Lower leg skin (tissue), 4 donors: ENCODE measurements at regions not wholly inside any gene's neighbourhood (a gene's known extent, or its start where the extent isn't known, plus 50 kb on each side); places are given as distances from the start of the nearest gene placed in this dataset.
"Not testable (repeated sequence)": the region's sequence is repeated elsewhere in the genome, so short reads cannot be mapped to it uniquely, and the experiment has no call there.

Experiments used
- DNase-seq, 2 donors: peaks; one replicate each; pipeline ENCODE4 v3.0.0-alpha.2; 2019; ENCODE audit warnings: low spot score in 2 of 2
- H3K4me3 ChIP-seq: fragments of 200-600 bp; sonication (generic); 2 replicates; pipeline ENCODE4 v1.5.1; 2017; ENCODE audit warnings: mild to moderate bottlenecking, low read depth; ENCODE audit not compliant: poor library complexity, severe bottlenecking
- CTCF ChIP-seq, 3 donors: fragments of 450-650 bp; IDR thresholded peaks; one replicate each; pipeline ENCODE4 v1.5.1; 2016; ENCODE audit warnings: antibody characterized with exemption in 3 of 3, mild to moderate bottlenecking in 3 of 3, moderate library complexity in 2 of 3
- POLR2A ChIP-seq, 2 donors: fragments of 450-650 bp; IDR thresholded peaks; one replicate each; pipeline ENCODE4 v1.6.1; 2016 to 2017; ENCODE audit warnings: antibody characterized with exemption in 2 of 2, mild to moderate bottlenecking in 1 of 2, moderate library complexity in 1 of 2
- WGBS, 2 donors: methylation state at CpG; one replicate each; pipeline ENCODE4 v1.1.5; 2018; 5-methylcytosine and 5-hydroxymethylcytosine counted together
- intact Hi-C: fragments of 100-400 bp; cut with DNase I; formaldehyde crosslinking; loops from one replicate; pipeline ENCODE4 v1.15.0; 2023; ENCODE audit warnings: low total_unique reads

- 74% methylated on average over 9 of the region's 9 CpGs for WGBS, 2 donors
- no peak for TF ChIP-seq CTCF (IDR thresholded peaks at IDR 0.05)
- TF ChIP-seq POLR2A (IDR thresholded peaks at IDR 0.05) = no peak
These were observed 57.0 kb upstream of the CYRIA start for GRCh38 chr2:16722677-16723076.

GRCh38 chr2:16722126-16722525, 56.5 kb upstream of the CYRIA start:
- TF ChIP-seq CTCF (IDR thresholded peaks at IDR 0.05) (no peak), POLR2A (IDR thresholded peaks at IDR 0.05) (no peak)
- 48 to 73% methylated on average over 1 of the region's 1 CpG for WGBS, 2 donors
- DNase-seq = no peak
- intact Hi-C loops = no loop called here
- no peak overlapping the region for H3K4me3 ChIP-seq

More at GRCh38 chr2:16722677-16723076, 57.0 kb upstream of the CYRIA start:
- no peak overlapping the region for H3K4me3 ChIP-seq
- intact Hi-C loops = no loop called here
- no peak for DNase-seq

GRCh38 chr2:16721529-16721928, 55.9 kb upstream of the CYRIA start:
- WGBS, 2 donors = 92 to 93% methylated on average over 4 of the region's 4 CpGs
- H3K4me3 ChIP-seq, intact Hi-C loops, DNase-seq: not testable (repeated sequence)

- 78 to 88% methylated on average over 3 of the region's 3 CpGs for WGBS, 2 donors
- DNase-seq, intact Hi-C loops, H3K4me3 ChIP-seq: not testable (repeated sequence)
These were observed 55.1 kb upstream of the CYRIA start for GRCh38 chr2:16720737-16721136.

GRCh38 chr2:16719485-16719808, 53.8 kb upstream of the CYRIA start:
- 82 to 85% methylated on average over 3 of the region's 3 CpGs for WGBS, 2 donors
- no peak overlapping the region for H3K4me3 ChIP-seq
- no peak for DNase-seq
- TF ChIP-seq CTCF (IDR thresholded peaks at IDR 0.05) (no peak), POLR2A (IDR thresholded peaks at IDR 0.05) (no peak)
- intact Hi-C loops = no loop called here

GRCh38 chr2:16718576-16719484, 53.2 kb upstream of the CYRIA start:
- intact Hi-C loops = no loop called here
- 47 to 54% methylated on average over 10 of the region's 10 CpGs for WGBS, 2 donors
- no peak overlapping the region for H3K4me3 ChIP-seq
- DNase-seq = no peak
- TF ChIP-seq POLR2A (IDR thresholded peaks at IDR 0.05) (no peak), CTCF (IDR thresholded peaks at IDR 0.05) (no peak)

- no peak overlapping the region for H3K4me3 ChIP-seq
- DNase-seq = no peak
- TF ChIP-seq POLR2A (IDR thresholded peaks at IDR 0.05) (no peak), CTCF (IDR thresholded peaks at IDR 0.05) (no peak)
- intact Hi-C loops = no loop called here
- WGBS, 2 donors = 54 to 75% methylated on average over 3 of the region's 3 CpGs
These were observed 51.8 kb upstream of the CYRIA start for GRCh38 chr2:16717477-16717876.
